ENCODE measurements at regions not wholly inside any gene's neighbourhood (a gene's known extent, or its start where the extent isn't known, plus 50 kb on each side); places are given as distances from the start of the nearest gene placed in this dataset.

DNA sequence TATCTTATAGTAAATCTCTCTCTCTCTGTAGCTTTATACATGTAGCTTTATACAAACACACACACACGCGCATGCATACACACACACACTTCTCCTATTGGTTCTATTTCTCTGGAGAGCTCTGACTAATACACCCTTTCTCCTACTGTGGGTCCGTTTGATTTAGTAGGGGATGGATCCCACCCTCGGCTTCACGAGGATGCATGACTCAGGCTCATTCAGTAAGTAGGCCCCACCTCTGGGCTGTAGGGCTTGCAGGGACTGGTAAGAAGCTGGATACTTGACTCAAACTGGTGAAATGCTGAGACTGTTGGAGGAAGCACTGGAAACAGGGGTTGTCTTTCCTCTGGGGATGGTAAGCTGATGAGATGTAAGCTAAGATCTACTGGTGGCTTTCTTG is 98.7 kb downstream of the SLC24A2 start:
- TF ChIP-seq CTCF (conservative IDR thresholded peaks at IDR 0.05) = no peak
- TF ChIP-seq EZH2 (IDR thresholded peaks at IDR 0.05; ENCODE audit: low read depth) = no peak

Measured in PC-9 (cell line).